Prostate gland (tissue), 2 donors: ENCODE measurements at regions not wholly inside any gene's neighbourhood (a gene's known extent, or its start where the extent isn't known, plus 50 kb on each side); places are given as distances from the start of the nearest gene placed in this dataset.

Source experiments
- POLR2A ChIP-seq: fragments of 450-650 bp; IDR thresholded peaks from one replicate; pipeline ENCODE4 v1.6.1; 2016; ENCODE audit warnings: antibody characterized with exemption, mild to moderate bottlenecking
- POLR2AphosphoS5 ChIP-seq: sonication (generic); formaldehyde crosslinking; IDR thresholded peaks from one replicate; pipeline ENCODE4 v1.6.1; 2017; ENCODE audit warnings: antibody characterized with exemption
- TF ChIP-seq, protein P1 (sequence below), 4 experiments: fragments of 200-600 bp in 2 of 4; fragments of 450-650 bp in 2 of 4; sonication (generic) in 2 of 4; IDR thresholded peaks; 1 replicate in 3 of 4; 2 replicates in 1 of 4; pipeline ENCODE4 v1.5.1; 2016 to 2019; ENCODE audit warnings: antibody characterized with exemption in 4 of 4, mild to moderate bottlenecking in 2 of 4, moderate library complexity in 2 of 4

DNA sequence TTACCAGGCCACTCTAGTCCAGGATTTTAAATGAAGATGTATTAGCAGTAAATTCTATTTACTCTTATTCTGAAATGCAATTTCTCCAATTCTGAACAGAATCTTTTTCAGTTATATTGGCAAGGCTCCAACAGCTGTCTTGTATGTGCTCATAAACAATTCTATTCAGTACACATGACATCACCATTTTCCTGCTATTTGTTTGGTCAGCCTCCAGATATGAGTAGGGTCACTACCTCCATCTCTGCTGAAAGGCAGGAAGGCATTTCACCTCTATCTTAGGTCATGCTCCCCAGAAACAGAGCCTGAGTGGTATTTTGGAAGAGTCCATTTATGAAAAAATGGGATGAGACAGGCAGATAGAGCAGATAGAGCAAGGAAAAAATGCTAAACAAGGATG is 151.1 kb upstream of the ADGRL3 start:
- TF ChIP-seq, protein P1, sequence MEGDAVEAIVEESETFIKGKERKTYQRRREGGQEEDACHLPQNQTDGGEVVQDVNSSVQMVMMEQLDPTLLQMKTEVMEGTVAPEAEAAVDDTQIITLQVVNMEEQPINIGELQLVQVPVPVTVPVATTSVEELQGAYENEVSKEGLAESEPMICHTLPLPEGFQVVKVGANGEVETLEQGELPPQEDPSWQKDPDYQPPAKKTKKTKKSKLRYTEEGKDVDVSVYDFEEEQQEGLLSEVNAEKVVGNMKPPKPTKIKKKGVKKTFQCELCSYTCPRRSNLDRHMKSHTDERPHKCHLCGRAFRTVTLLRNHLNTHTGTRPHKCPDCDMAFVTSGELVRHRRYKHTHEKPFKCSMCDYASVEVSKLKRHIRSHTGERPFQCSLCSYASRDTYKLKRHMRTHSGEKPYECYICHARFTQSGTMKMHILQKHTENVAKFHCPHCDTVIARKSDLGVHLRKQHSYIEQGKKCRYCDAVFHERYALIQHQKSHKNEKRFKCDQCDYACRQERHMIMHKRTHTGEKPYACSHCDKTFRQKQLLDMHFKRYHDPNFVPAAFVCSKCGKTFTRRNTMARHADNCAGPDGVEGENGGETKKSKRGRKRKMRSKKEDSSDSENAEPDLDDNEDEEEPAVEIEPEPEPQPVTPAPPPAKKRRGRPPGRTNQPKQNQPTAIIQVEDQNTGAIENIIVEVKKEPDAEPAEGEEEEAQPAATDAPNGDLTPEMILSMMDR (IDR thresholded peaks at IDR 0.05) = no peak
- TF ChIP-seq POLR2A = no peak
- TF ChIP-seq POLR2AphosphoS5 = no peak
